ENCODE measurements at regions not wholly inside any gene's neighbourhood (a gene's known extent, or its start where the extent isn't known, plus 50 kb on each side); places are given as distances from the start of the nearest gene placed in this dataset.

- Mint-ChIP-seq H3K27ac (no peak overlapping the region), H3K27me3 (ENCODE audit: low read depth) (no peaks in the 10 kb centered on the region), H3K4me1 (ENCODE audit: low read depth) (no peaks in the 10 kb centered on the region), H3K4me3 (no peak overlapping the region), H3K36me3 (ENCODE audit: low read depth) (no peaks in the 10 kb centered on the region), H3K9me3 (peaks cover 2% of the 10 kb centered on the region)
- DNase-seq: no peak
- intact Hi-C loops (cut with micrococcal nuclease): no loop called here
- CTCF ChIA-PET: no interaction called here
Observed at GRCh38 chr3:82773207-82773606, 1011.8 kb upstream of the GBE1 start.

DNA sequence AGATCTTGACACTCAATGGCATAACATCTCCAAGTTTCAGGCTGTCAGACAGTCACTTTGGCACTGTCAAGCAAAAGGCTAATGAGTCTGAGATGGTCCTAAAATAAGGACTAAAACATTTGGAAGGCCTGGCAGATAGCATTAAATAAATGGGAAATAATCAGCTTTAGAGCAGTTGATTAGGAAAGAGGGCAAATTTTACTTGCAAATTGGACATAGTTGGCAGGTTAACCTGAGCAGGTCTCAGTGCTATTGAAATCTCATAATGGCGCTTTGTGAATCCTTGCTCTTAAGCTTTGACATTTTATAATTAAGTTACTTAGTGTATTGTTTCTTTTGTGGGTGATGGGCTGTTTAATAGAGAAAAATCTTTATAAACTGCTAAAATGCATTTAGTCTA is 1003.1 kb upstream of the GBE1 start:
- no peaks in the 10 kb centered on the region for H3K36me3 Mint-ChIP-seq (ENCODE audit: low read depth)
- intact Hi-C loops (cut with micrococcal nuclease): no loop called here
- no peak overlapping the region for H3K4me3 Mint-ChIP-seq
- H3K4me1 Mint-ChIP-seq (ENCODE audit: low read depth): no peaks in the 10 kb centered on the region
- H3K27me3 Mint-ChIP-seq (ENCODE audit: low read depth): no peaks in the 10 kb centered on the region
- no peak overlapping the region for H3K27ac Mint-ChIP-seq
- H3K9me3 Mint-ChIP-seq: no peaks in the 10 kb centered on the region
- no peak for DNase-seq
- CTCF ChIA-PET: no interaction called here

DNA sequence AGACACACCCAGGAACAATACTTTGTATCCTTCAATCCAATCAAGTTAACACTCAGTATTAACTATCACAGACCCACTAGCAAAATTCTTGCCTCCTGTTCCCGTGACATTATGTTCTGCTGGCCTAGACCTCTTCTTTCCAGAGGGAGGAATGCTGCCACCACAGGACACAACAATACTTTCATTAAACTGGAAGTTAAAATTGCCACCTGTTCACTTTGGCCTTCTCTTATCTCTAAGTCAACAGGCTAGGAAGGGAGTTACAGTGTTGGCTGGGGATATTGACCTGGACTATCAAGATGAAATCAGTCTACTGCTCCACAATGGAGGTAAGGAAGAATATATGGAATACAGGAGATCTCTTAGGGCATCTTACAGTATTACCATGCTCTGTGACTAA is 1000.4 kb upstream of the GBE1 start:
- Mint-ChIP-seq H3K36me3 (ENCODE audit: low read depth) (no peaks in the 10 kb centered on the region), H3K9me3 (peaks cover 1% of the 10 kb centered on the region), H3K27ac (no peak overlapping the region), H3K27me3 (ENCODE audit: low read depth) (no peaks in the 10 kb centered on the region), H3K4me1 (ENCODE audit: low read depth) (no peaks in the 10 kb centered on the region), H3K4me3 (no peak overlapping the region)
- intact Hi-C loops (cut with micrococcal nuclease): no loop called here
- CTCF ChIA-PET: no interaction called here
- no peak for DNase-seq

DNA sequence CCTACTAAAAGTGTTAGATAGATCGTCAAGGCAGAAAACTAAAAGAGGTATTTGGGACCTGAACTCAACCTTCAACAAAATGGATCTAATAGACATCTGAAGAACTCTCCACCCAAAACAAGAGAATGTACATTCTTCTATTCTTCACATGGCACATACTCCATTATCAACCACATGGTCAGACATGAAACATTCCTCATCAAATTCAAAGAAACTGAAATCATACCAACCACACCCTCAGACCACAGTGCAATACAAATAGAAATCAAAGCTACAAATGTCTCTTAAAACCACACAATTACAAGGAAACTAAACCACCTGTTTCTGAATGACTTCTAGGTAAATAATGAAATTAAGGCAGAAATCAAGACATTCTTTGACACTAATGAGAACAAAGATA is 984.1 kb upstream of the GBE1 start:
- intact Hi-C loops (cut with micrococcal nuclease): no loop called here
- Mint-ChIP-seq H3K4me1 (ENCODE audit: low read depth) (no peaks in the 10 kb centered on the region), H3K27ac (no peak overlapping the region), H3K4me3 (no peak overlapping the region), H3K9me3 (peaks cover 11% of the 10 kb centered on the region), H3K27me3 (ENCODE audit: low read depth) (no peaks in the 10 kb centered on the region), H3K36me3 (ENCODE audit: low read depth) (no peaks in the 10 kb centered on the region)
- DNase-seq: no peak
- CTCF ChIA-PET: no interaction called here

- no peak overlapping the region for H3K27ac Mint-ChIP-seq
- H3K4me3 Mint-ChIP-seq: no peak overlapping the region
- no peaks in the 10 kb centered on the region for H3K4me1 Mint-ChIP-seq (ENCODE audit: low read depth)
- intact Hi-C loops (cut with micrococcal nuclease): no loop called here
- no peak for DNase-seq
- peaks cover 10% of the 10 kb centered on the region for H3K9me3 Mint-ChIP-seq
- no peaks in the 10 kb centered on the region for H3K36me3 Mint-ChIP-seq (ENCODE audit: low read depth)
- H3K27me3 Mint-ChIP-seq (ENCODE audit: low read depth): no peaks in the 10 kb centered on the region
- CTCF ChIA-PET: no interaction called here
Observed at GRCh38 chr3:82743196-82743595, 981.8 kb upstream of the GBE1 start.

DNA sequence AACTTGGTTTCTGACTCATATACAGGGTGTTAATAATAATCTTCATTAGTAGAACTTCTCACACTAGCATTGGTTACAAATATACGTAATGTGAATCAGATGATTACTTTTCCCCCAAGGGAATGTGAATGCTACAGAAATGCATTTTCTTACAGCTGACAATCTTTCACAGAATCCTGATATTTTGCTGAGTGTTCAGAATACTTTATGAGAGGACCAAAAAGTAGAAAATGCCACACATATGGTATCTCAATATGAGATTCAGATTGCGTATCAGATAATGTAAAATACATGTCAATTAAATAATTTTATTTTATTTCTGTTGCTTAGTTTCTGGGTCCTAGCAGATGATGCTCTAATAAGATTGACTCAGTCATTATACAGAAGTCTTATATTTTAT is 979.9 kb upstream of the GBE1 start:
- Mint-ChIP-seq H3K27me3 (ENCODE audit: low read depth) (no peaks in the 10 kb centered on the region), H3K36me3 (ENCODE audit: low read depth) (no peaks in the 10 kb centered on the region), H3K4me1 (ENCODE audit: low read depth) (no peaks in the 10 kb centered on the region), H3K4me3 (no peak overlapping the region), H3K27ac (no peak overlapping the region), H3K9me3 (peaks cover 4% of the 10 kb centered on the region)
- CTCF ChIA-PET: no interaction called here
- intact Hi-C loops (cut with micrococcal nuclease): no loop called here
- DNase-seq: no peak

DNA sequence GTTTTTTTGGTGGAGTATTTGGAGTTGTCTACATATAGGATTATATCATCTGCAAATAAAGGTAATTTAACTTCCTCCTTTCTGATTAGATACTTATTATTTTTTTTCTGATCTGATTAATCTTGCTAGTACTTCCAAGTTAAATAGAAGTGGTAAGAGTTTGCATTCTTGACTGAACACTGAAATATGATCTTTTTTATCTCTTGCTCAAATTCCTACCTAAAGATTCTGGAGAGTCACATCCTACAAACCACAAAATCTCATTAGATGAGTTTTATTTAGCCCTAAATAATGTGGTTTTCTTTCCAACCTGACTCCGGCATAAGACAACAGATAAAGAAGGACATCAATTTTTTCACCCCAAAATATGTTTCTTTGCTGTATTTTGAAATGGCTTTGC is 977.9 kb upstream of the GBE1 start:
- H3K36me3 Mint-ChIP-seq (ENCODE audit: low read depth): no peaks in the 10 kb centered on the region
- no peak overlapping the region for H3K27ac Mint-ChIP-seq

GRCh38 chr3:82736696-82737277 is 975.3 kb upstream of the GBE1 start:
- Mint-ChIP-seq H3K4me1 (ENCODE audit: low read depth) (no peaks in the 10 kb centered on the region), H3K9me3 (no peaks in the 10 kb centered on the region), H3K36me3 (ENCODE audit: low read depth) (no peaks in the 10 kb centered on the region), H3K27ac (no peak overlapping the region), H3K27me3 (ENCODE audit: low read depth) (no peaks in the 10 kb centered on the region), H3K4me3 (no peak overlapping the region)
- DNase-seq: no peak
- intact Hi-C loops (cut with micrococcal nuclease): no loop called here
- CTCF ChIA-PET: no interaction called here

More for the DNA sequence above, 977.9 kb upstream of the GBE1 start:
- intact Hi-C loops (cut with micrococcal nuclease): no loop called here
- no peaks in the 10 kb centered on the region for H3K27me3 Mint-ChIP-seq (ENCODE audit: low read depth)
- no peaks in the 10 kb centered on the region for H3K4me1 Mint-ChIP-seq (ENCODE audit: low read depth)
- peaks cover 2% of the 10 kb centered on the region for H3K9me3 Mint-ChIP-seq
- H3K4me3 Mint-ChIP-seq: no peak overlapping the region
- CTCF ChIA-PET: no interaction called here
- no peak for DNase-seq

DNA sequence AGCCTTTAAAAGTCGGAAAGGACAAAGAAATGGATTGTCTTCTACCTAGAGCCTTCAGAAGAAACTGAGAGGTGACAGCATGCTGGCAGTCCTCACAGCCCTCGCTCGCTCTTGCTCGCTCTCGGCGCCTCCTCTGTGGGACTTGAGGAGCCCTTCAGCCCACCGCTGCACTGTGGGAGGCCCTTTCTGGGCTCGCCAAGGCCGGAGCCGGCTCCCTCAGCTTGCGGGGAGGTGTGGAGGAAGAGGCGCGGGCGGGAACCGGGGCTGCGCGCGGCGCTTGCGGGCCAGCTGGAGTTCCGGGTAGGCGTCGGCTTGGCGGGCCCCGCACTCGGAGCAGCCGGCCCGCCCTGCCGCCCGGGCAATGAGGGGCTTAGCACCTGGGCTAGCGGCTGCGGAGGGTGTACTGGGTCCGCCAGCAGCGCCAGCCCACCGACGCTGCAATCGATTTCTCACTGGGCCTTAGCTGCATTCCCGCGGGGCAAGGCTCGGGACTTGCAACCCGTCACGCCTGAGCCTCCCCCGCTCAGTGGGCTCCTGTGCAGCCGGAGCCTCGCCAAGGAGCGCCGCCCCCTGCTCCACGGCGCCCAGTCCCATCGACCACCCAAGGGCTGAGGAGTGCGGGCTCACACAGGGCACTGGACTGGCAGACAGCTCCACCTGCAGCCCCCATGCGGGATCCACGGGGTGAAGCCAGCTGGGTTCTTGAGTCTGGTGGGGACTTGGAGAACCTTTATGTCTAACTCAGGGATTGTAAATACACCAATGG is 953.8 kb upstream of the GBE1 start:
- no peaks in the 10 kb centered on the region for H3K4me1 Mint-ChIP-seq (ENCODE audit: low read depth)
- no peaks in the 10 kb centered on the region for H3K27me3 Mint-ChIP-seq (ENCODE audit: low read depth)
- H3K27ac Mint-ChIP-seq: no peak overlapping the region
- intact Hi-C loops (cut with micrococcal nuclease): no loop called here
- no peak for DNase-seq
- H3K4me3 Mint-ChIP-seq: no peak overlapping the region
- H3K36me3 Mint-ChIP-seq (ENCODE audit: low read depth): no peaks in the 10 kb centered on the region
- CTCF ChIA-PET: no interaction called here
- H3K9me3 Mint-ChIP-seq: peaks cover 8% of the 10 kb centered on the region

GRCh38 chr3:82707035-82707434 is 945.6 kb upstream of the GBE1 start:
- intact Hi-C loops (cut with micrococcal nuclease): no loop called here
- Mint-ChIP-seq H3K9me3 (peaks cover 4% of the 10 kb centered on the region), H3K4me3 (no peak overlapping the region), H3K36me3 (ENCODE audit: low read depth) (no peaks in the 10 kb centered on the region), H3K4me1 (ENCODE audit: low read depth) (no peaks in the 10 kb centered on the region), H3K27me3 (ENCODE audit: low read depth) (no peaks in the 10 kb centered on the region), H3K27ac (no peak overlapping the region)
- CTCF ChIA-PET: no interaction called here
- no peak for DNase-seq

- no peaks in the 10 kb centered on the region for H3K4me1 Mint-ChIP-seq (ENCODE audit: low read depth)
- peaks cover 2% of the 10 kb centered on the region for H3K9me3 Mint-ChIP-seq
- no peaks in the 10 kb centered on the region for H3K36me3 Mint-ChIP-seq (ENCODE audit: low read depth)
- no peak for DNase-seq
- intact Hi-C loops (cut with micrococcal nuclease): no loop called here
- no peak overlapping the region for H3K4me3 Mint-ChIP-seq
- H3K27ac Mint-ChIP-seq: no peak overlapping the region
- no peaks in the 10 kb centered on the region for H3K27me3 Mint-ChIP-seq (ENCODE audit: low read depth)
- CTCF ChIA-PET: no interaction called here
Observed at GRCh38 chr3:82685761-82686160, 924.3 kb upstream of the GBE1 start.

DNA sequence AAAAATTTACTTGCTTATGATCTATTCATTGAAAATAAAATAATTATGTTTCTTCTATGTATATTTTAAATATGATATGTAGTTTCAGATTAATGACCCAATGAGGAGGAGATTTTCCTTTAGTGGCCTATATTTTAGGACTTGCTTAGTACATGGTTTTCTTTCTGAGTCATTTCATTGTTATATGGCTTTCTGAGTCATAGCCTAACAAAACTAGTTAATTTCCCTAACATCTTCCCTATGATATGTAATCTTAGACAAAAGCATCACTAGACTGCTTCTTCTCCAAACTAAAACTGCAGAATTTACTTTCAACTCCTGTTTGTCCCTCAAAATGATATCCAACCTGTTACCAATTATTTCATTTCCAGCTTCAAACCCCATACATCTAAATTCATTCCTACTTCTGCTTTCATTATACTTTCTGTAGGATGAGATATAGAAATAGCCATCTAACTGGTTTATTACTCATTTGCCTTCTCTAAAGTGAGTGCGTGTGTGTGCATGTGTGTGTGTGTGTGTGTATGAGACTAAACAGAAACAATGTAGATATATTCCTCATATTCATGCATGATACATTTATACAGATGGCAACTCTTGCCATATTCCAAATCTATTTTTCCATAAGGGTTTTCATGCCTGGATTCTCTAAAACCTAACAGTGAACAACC is 915.0 kb upstream of the GBE1 start:
- intact Hi-C loops (cut with micrococcal nuclease): no loop called here
- Mint-ChIP-seq H3K27me3 (ENCODE audit: low read depth) (no peaks in the 10 kb centered on the region), H3K36me3 (ENCODE audit: low read depth) (no peaks in the 10 kb centered on the region), H3K9me3 (peaks cover 6% of the 10 kb centered on the region), H3K4me1 (ENCODE audit: low read depth) (no peaks in the 10 kb centered on the region), H3K27ac (no peak overlapping the region), H3K4me3 (no peak overlapping the region)
- CTCF ChIA-PET: no interaction called here
- no peak for DNase-seq

- intact Hi-C loops (cut with micrococcal nuclease): no loop called here
- peaks cover 5% of the 10 kb centered on the region for H3K9me3 Mint-ChIP-seq
- H3K4me3 Mint-ChIP-seq: no peak overlapping the region
- CTCF ChIA-PET: no interaction called here
- DNase-seq: no peak
- H3K4me1 Mint-ChIP-seq (ENCODE audit: low read depth): no peaks in the 10 kb centered on the region
- H3K27ac Mint-ChIP-seq: no peak overlapping the region
- H3K36me3 Mint-ChIP-seq (ENCODE audit: low read depth): no peaks in the 10 kb centered on the region
- H3K27me3 Mint-ChIP-seq (ENCODE audit: low read depth): no peaks in the 10 kb centered on the region
Observed at GRCh38 chr3:82672966-82673365, 911.5 kb upstream of the GBE1 start.

All from activated naive CD4-positive, alpha-beta T cell treated with anti-CD3 and anti-CD28 coated beads for 36 hours (primary cell).